OCI-LY7 (cell line): ENCODE measurements at regions not wholly inside any gene's neighbourhood (a gene's known extent, or its start where the extent isn't known, plus 50 kb on each side); places are given as distances from the start of the nearest gene placed in this dataset.

Experiments used
- CTCF ChIP-seq: fragments of 200-600 bp; sonication (generic); conservative IDR thresholded peaks from 2 replicates; pipeline ENCODE4 v1.5.1; 2014; ENCODE audit warnings: mild to moderate bottlenecking, antibody characterized with exemption, low read length, moderate library complexity, mixed read lengths
- EZH2phosphoT487 ChIP-seq: fragments of 200-600 bp; sonication (generic); IDR thresholded peaks from 2 replicates; pipeline ENCODE4 v1.6.1; 2018; ENCODE audit warnings: low read depth, borderline replicate concordance, mild to moderate bottlenecking, mixed run types, antibody characterized with exemption, low read length, moderate library complexity, mixed read lengths

DNA sequence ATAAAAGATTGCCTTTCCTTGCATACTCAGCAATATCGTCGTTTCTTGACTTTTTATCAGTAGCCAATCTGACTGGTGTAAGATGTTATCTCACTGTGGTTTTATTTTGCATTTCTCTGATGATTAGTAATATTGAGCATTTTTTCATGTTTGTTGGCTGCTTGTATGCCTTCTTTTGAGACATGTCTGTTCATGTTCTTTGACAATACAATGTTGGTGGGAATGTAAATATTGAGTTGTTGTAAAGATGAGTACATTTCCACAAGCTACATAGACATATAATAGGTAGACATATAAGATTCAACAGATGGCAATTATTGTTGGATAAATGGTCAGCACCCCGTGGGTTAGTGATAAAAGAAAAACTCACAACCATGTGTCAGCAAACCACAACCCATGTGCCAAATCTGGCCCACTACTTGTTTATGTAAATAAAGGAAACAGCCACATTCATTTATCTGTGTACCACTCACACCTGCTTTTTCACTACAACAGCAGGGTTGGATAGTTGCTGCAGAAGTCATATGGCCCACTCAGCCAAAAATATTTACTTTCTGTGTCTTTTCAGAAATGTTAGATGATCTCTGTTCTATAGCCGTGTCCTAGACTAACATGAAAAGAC, 153.1 kb upstream of the VCX start:
- no peak for TF ChIP-seq CTCF
- no peak for TF ChIP-seq EZH2phosphoT487
